ENCODE measurements at regions not wholly inside any gene's neighbourhood (a gene's known extent, or its start where the extent isn't known, plus 50 kb on each side); places are given as distances from the start of the nearest gene placed in this dataset.

DNA sequence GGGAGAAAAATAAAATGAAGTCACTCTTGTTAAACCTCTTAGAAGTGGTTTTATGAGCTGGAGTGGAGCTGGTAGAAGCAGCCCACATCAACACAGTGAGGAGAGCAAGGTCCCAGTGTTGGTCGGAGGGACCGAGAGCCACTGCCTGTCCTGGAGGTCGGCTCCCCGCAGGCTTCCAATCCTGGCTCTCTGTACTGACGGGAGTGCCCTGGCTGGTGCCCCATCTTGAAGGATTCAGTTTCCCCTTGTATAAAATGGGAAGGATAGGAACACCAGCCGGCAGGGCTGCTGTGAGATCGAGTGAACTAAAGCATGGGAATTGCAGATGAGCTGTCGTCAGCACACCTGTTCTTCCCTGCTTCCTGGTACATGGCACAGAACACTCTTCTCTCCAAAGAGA, 104.3 kb upstream of the ID2 start:
- H3K4me3 Mint-ChIP-seq (ENCODE audit: unreplicated experiment) = no peak overlapping the region
- peaks cover 1% of the 10 kb centered on the region for H3K9me3 Mint-ChIP-seq (ENCODE audit: unreplicated experiment)
- no peaks in the 10 kb centered on the region for H3K36me3 Mint-ChIP-seq (ENCODE audit: unreplicated experiment)
- peaks cover 9% of the 10 kb centered on the region for H3K27me3 Mint-ChIP-seq (ENCODE audit: unreplicated experiment)
- DNase-seq = no peak
- TF ChIP-seq, protein P1, sequence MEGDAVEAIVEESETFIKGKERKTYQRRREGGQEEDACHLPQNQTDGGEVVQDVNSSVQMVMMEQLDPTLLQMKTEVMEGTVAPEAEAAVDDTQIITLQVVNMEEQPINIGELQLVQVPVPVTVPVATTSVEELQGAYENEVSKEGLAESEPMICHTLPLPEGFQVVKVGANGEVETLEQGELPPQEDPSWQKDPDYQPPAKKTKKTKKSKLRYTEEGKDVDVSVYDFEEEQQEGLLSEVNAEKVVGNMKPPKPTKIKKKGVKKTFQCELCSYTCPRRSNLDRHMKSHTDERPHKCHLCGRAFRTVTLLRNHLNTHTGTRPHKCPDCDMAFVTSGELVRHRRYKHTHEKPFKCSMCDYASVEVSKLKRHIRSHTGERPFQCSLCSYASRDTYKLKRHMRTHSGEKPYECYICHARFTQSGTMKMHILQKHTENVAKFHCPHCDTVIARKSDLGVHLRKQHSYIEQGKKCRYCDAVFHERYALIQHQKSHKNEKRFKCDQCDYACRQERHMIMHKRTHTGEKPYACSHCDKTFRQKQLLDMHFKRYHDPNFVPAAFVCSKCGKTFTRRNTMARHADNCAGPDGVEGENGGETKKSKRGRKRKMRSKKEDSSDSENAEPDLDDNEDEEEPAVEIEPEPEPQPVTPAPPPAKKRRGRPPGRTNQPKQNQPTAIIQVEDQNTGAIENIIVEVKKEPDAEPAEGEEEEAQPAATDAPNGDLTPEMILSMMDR (IDR thresholded peaks at IDR 0.05; ENCODE audit: partially characterized antibody, unreplicated experiment) = no peak
- H3K27ac Mint-ChIP-seq (ENCODE audit: unreplicated experiment) = no peak overlapping the region
- H3K4me1 Mint-ChIP-seq (ENCODE audit: low read depth, unreplicated experiment) = peaks cover 1% of the 10 kb centered on the region

DNA sequence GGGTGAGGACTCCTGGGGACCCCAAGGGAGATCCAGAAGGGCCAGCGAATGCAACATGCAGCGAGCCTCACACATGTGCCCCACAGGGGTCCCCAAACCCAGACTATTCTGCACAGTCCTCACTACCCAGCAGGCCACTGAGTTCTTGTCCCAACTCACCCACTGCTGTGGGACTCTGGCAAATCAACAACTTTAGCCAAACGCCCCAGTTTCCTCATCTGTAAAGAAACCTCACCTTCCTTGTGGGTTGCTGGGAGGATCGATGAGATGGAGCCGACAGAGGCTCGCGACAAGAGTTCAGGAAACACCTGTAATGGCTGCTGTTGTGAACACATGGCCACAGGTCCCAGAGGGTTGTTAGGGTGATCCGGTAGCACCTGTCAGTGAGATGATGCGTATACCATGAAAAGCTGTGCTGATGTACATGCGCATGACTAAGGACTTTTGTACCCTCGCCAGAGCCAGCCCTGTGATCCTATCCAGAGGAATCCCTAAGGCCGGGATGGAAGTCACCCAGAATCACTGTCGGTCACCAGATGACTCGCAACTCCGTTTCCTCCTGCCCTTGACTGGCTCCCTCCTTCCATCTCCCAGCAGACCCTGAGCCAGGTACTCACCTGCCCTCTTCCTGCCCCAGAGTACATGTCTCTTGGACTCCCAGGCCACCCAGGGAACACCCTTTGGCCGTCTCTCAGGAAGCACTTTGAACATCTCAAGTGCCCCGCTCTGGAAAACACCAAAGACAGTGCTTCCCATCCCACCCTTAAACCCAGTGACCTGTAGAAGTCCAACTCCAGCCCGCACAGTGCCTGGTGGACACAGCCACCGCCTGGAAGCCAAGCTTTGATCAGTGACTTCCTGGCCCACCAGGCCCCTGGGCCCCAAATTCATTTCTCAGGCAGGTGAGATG, 103.3 kb upstream of the ID2 start:
- H3K4me1 Mint-ChIP-seq (ENCODE audit: low read depth, unreplicated experiment) = peaks cover 1% of the 10 kb centered on the region
- TF ChIP-seq, protein P1 (IDR thresholded peaks at IDR 0.05; ENCODE audit: partially characterized antibody, unreplicated experiment) = no peak
- no peak for DNase-seq
- H3K27ac Mint-ChIP-seq (ENCODE audit: unreplicated experiment) = no peak overlapping the region
- no peak overlapping the region for H3K4me3 Mint-ChIP-seq (ENCODE audit: unreplicated experiment)
- H3K27me3 Mint-ChIP-seq (ENCODE audit: unreplicated experiment) = peaks cover 9% of the 10 kb centered on the region
- peaks cover 1% of the 10 kb centered on the region for H3K9me3 Mint-ChIP-seq (ENCODE audit: unreplicated experiment)
- H3K36me3 Mint-ChIP-seq (ENCODE audit: unreplicated experiment) = no peaks in the 10 kb centered on the region

DNA sequence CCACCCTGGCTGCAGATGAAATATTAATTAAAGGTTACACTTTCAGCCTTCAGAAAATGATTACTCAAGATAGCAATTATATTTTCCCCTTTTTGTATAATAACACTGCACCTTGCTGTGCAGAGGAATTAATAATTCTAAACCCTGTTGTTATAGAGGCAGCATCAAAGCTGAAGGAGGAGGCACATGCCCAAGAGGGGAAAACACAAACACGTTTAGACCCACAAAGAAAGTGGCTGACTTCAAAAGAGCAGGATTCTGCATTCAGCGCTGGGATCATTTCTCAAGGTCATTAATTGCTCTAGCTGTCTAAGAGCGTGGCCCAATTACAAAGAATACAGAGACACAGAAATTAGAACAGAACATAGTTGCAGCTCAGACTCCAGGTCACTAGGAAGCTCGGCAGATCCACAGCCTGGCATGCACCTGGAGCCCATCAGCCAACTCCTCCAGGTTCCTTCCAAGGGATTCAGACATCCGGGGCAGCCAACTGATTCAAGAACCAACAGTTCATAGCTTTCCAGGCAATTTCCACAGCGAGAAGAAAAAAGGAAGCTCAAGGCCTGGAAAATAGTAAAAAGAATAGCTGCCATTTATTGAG, 102.3 kb upstream of the ID2 start:
- Mint-ChIP-seq H3K27me3 (ENCODE audit: unreplicated experiment) (peaks cover 13% of the 10 kb centered on the region), H3K4me3 (ENCODE audit: unreplicated experiment) (no peak overlapping the region), H3K9me3 (ENCODE audit: unreplicated experiment) (peaks cover 2% of the 10 kb centered on the region), H3K36me3 (ENCODE audit: unreplicated experiment) (no peaks in the 10 kb centered on the region), H3K4me1 (ENCODE audit: low read depth, unreplicated experiment) (no peaks in the 10 kb centered on the region), H3K27ac (ENCODE audit: unreplicated experiment) (no peak overlapping the region)
- TF ChIP-seq, protein P1 (IDR thresholded peaks at IDR 0.05; ENCODE audit: partially characterized antibody, unreplicated experiment) = no peak
- DNase-seq = no peak

DNA sequence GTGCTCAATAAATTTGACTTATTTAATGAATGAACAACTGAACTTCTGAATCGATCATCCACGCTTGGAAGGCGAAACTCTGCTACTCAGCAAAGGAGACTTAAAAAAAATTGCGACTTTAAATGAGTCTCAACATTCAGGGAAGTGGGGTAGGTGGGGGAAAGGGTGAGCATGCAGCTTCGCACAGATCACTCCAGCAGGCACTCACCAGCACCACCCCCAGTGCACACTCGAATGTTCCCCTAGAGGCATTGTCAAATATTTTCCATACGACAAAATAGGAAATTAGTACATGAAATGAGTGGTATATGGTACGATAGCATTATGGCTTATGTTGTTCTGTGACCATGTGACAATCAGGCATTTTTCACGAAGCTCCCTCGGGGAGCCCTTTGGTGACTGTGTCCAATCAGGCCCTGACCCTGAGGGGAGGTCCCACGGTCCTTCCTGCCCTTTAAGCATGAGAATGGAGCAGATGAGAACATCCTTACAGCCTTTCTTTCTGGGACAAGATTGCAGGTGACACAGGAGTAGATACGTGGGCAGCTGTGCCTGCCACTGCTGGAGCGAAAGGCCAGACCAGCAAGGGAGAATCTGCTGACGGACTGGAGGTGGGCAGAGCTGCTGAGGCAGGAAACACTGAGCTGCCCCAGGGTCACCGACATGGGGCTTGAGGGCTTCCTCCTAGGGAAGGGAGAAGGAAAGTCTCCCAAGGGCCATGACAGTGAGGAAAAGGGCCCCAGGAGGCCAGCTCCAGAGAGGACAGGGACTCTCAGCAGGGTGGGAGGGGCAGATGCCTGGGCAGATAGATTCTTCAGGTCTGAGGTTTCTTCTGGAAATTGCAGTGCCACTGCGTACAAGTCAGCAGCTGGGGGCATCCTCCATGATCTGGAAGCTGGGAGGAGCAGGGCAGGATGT, 101.3 kb upstream of the ID2 start:
- TF ChIP-seq, protein P1 (IDR thresholded peaks at IDR 0.05; ENCODE audit: partially characterized antibody, unreplicated experiment) = no peak
- Mint-ChIP-seq H3K4me1 (ENCODE audit: low read depth, unreplicated experiment) (no peaks in the 10 kb centered on the region), H3K36me3 (ENCODE audit: unreplicated experiment) (no peaks in the 10 kb centered on the region), H3K9me3 (ENCODE audit: unreplicated experiment) (peaks cover 2% of the 10 kb centered on the region), H3K27ac (ENCODE audit: unreplicated experiment) (no peak overlapping the region), H3K27me3 (ENCODE audit: unreplicated experiment) (peaks cover 13% of the 10 kb centered on the region), H3K4me3 (ENCODE audit: unreplicated experiment) (no peak overlapping the region)
- no peak for DNase-seq
